Kasumi-1 (cell line): ENCODE measurements at regions not wholly inside any gene's neighbourhood (a gene's known extent, or its start where the extent isn't known, plus 50 kb on each side); places are given as distances from the start of the nearest gene placed in this dataset.
A peak's percentile ranks its signal among the peaks of the same experiment; 100 is the strongest.

Experiments used
- DNase-seq, 2 experiments: peaks; one replicate each; lab custom pipeline; 2025; lab: John Stamatoyannopoulos, UW

DNA sequence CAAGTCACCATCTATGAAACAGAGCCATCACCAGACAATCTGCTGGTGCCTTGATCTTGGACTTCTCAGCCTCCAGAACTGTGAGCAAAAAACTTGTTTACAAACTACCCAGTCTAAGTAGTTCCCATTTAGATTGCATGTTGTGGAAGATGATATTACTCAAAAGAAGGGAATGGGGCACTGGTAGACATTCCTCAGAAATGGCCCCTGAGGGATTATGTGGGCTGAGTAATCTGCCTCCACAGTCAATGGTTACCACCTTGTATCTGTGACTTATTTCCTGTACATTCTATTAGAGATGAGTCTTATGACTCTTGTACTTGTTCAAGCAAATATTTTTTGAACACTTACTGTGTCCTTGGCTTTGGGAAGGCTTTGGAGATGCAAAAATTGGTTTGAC lies 160.4 kb downstream of the NUP35 start:
- DNase-seq = no peak

DNA sequence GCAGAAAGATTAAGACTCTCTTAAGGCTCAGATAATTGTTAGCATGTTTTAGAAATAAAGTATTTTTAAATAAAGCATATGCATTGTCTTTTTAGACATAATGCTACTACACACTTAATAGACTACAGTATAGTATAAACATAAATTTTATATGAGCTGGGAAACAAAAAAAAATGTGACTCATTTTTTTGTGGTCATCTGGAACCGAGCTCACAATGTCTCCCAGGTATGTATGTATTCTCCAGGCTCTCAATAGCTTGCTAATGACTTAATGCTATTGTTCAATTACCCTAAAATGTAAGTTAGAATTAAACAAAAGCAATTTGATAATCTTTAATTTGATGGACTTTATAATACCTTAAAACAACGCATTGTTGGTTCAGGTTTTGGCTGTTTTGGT lies 167.2 kb downstream of the NUP35 start:
- DNase-seq = no peak

DNA sequence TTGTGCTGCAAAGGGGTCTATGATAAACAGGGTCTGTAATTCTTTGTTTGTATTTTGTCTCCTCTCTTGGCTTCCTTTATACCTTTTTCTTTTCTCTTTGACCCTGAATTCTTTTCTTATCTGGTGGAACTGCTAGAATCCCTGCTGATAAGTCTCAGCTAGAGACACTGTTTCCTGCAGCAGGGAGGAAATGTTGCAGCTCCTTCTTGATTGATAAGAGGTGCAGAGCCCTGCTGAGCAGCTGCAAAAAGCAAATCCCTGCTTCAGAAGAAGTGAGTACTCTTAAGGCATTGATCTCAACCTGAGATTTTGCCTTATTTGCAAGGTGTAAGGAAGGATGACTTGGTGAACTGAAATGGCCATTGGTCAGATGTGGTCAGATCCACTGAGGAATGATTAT lies 167.8 kb downstream of the NUP35 start:
- peak in 1 of 2 experiments; percentile 12 for DNase-seq

DNA sequence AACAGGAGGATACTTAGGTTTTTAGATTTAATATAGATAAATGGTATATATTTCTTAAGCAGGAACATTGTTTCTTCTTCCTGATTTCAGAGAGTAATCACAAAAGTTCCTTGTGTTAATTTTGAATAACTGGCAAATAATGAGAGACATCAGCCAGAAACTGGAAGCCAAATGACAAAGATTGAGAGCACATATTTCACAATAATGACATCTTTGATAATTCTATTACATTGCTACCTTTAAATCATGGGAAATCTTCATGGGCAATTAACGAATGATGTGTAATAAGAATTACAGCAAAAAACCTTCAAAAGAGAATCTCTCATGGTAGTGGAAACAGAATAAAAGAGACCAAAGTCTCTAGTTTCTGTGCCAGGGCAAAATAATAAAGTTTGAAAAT lies 215.1 kb downstream of the NUP35 start:
- DNase-seq = no peak

DNA sequence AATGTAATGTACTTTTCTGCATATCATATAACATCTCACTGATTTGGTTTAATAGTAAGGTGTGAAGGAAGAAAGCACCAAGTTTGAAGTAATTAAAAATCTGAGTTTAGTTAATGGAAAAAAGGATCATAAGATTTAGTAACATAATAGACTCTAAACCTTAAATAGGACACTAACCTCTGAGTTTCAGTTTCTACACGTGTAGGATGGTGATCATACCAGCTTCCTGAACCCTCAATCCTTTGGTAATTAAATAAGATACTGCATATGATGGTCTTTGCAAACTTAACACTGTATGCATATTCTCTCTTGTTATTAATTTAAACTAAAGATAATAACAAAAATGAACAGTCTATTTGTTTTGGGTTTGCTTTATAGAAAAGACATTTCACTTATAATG lies 216.8 kb downstream of the NUP35 start:
- DNase-seq = no peak

DNA sequence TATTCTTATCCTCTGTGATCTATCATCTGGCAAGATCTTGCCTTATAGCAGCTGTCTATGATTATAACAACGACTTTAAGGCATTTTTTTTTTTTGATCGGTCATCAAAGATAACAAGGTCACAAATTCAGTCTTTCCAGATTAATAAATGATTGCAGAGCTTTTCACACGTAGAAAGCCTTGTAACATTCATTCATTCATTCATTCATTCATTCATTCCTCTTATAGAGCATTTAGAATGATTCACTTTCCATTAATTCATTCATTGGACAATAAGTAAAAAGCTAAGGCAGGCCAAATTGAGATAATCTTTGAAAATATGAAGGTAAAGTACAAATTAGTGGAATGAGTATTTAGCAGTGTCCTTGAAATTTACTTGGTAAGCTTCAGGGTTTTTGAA lies 223.7 kb downstream of the NUP35 start:
- DNase-seq = no peak

DNA sequence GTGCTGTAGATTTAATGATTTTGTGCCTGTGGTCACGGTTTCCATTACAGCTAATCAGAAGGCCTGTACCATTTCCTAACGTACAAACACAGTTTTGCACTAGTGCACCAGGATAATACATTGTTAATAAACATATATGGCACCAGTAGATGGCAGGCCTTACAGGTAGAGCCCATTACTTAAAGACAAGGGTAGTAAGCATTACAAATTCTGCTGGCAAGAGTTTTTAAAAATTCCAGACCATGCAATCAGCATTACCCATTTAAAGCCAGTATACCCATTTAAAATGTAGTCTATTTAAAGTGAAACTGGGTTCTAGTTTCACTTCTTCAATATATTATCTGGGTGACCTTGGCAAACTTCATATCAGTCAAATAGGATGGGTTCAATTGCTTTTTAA lies 224.2 kb downstream of the NUP35 start:
- DNase-seq = no peak

DNA sequence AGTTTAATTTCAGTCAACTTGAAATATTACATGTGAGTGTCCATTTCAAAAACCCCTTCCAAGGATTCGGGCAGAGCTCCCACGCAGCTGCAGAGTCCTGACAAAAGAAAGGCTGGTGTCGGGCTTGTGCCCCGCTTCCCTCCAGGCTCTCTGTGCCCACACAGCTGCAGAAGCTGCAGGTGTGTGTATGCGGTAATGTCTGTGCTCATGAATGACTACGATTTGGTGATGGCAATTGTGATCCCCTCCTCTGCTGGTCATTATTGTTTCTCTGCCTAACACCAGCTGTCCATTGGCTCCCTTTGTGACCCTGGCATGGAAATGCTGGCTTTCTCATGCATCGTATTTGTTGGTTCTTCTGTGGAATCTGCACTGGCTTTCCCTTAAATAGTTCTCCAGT lies 224.8 kb downstream of the NUP35 start:
- DNase-seq = no peak

DNA sequence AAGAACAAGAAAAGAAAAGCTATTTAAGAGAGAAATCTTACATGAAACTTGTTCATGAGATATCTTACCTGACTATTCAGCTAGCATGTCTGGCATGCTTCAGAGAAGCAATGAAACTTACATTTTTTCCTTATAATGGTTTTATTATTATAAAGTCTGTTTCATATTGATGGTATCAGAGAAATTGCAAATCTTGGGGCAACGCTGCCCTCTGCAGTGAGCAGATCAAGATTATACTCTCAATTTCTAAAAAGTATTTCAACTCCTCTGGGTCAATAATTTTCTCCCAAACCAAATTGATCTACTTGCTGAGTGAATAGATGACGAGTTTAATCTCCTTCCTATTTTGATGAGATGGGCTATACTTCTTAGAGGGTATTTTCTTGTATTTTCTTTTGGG lies 235.6 kb downstream of the NUP35 start:
- DNase-seq = no peak

DNA sequence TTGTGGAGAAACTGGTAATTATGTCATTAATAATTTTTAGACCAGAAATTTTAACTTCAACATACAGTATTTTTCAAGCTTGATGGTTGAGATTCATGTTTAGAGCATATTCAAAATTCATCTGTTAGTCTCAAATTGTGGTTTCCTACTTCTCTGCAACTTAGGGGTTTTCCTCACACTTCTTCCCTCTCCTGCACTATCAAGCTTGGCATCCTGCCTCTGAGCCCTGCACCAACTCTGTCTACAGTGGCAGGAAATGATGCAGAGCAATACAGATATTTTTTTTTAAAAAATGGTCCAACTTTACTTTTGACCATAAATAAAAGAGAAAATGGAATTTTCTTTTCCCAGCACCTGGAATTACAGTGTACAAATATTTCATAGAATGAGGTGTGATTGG lies 247.3 kb downstream of the NUP35 start:
- peak; percentile 77 to 85 for DNase-seq

DNA sequence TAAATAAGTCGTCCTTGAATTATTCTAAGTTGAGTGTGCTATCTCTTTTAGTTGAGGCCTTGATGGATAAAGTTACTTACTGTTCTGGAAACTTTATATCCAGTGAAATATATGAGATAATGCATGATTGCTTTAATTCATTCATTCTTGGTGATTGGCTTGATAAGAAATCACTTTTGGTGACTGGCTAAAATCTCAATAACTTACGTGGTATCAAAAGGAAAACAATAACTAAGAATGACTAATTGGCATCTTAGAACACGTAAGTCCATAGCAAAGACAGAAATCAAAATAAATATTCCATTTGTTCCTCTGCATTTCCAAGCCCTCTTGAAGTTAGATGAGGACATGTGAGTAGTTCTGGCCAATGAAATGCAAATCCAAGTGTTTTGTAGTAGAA lies 251.6 kb downstream of the NUP35 start:
- DNase-seq = no peak

DNA sequence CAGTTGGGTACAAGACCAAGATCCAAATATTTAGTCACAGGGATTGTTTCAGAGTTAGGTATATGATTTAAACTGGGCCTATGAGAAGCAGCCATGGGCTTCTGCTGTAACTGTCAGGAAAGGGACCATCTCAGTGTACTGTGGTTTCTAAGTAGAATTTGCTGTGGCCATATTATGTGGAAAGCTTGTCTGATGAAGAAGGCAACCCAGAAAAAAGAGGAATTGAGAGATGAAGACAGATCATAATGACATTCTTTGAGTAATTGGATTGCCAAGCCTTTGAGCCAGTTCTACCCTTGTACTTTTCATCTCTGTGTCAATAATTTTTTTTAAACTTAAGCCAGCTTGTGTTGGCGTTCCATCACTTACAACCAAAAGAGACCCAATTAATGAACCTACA lies 259.6 kb downstream of the NUP35 start:
- no peak for DNase-seq

DNA sequence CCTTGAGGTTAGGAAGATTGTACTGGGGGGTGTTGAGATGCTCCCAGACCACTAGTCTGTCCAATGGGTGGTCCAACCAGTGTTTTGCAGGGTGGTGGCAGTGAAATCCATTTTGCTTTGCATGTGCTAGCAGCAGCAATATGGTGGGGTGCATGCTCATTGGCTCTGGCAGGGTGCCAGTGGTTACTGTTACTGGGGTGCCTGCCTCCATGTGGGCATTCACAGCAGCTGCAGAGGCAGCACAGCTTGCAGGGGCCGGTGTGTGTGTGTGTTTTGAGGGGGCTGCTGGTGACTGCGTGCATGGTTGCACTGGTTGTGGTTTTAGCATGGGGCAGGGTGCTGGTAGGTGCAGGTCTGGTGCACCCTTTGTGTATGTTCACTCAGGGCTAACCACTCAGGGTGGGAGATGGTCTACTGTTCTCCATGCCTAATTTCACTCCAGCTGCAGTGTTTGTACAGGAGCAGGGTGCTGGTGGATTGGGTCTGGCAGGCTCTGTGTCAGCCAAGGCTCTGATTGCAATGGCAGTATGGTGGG lies 265.4 kb downstream of the NUP35 start:
- no peak for DNase-seq

DNA sequence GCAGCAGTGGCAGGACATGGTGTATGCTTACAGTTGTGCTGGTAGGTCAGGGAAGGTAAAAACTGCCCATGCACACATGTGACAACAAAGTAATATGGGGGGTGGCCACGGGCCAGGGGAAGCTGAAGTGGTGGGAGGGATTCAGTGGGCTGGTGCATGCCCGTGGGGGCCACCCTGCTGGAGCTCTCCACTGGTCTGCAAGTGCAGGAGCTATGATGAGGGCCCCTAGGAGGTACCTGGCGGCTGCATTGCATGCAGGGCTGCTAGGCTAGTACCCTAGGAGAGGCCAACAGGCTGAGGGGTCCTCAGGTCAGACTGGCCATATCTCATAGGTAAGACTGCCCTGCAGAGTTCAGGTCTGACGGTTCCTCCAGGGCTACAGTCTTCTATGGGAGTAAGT lies 265.9 kb downstream of the NUP35 start:
- DNase-seq = no peak

DNA sequence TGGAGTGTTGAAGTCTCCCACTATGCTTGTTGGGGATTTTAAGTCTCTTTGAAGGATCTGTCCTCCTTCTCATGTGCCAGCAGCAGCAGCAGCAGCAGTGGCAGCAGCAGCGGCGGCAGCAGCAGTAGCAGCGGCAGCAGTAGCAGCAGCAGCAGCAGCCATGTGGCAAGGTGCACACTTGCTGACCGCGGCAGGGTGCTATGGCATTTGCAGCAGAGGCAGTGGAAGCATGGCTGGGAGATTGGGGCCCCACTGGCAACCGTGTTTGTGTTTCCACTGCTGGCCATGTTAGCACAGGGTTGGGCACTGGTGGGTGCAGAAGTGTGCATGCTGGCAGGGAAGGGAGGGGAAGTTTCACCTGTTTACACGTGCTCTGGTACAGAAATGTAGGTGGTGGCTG lies 280.1 kb downstream of the NUP35 start:
- no peak for DNase-seq

DNA sequence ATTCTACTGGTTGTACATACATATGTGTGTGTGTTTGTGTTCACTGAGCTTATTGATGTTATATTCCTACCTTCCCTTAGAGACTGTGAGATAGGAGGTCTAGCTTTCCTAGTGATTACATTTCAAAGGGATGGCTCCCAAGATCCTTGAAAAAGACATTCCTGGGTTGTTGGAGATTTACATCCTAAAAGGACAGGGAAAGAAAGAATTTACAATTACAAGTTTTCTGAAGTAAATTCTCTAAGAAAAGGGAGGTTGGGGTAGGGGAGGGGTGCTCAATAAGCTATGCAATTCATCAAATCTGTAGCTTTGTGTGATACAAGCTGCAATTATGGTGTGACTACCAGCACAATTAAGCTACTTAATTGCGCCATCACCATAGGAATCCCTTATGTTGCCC lies 284.3 kb downstream of the NUP35 start:
- no peak for DNase-seq

DNA sequence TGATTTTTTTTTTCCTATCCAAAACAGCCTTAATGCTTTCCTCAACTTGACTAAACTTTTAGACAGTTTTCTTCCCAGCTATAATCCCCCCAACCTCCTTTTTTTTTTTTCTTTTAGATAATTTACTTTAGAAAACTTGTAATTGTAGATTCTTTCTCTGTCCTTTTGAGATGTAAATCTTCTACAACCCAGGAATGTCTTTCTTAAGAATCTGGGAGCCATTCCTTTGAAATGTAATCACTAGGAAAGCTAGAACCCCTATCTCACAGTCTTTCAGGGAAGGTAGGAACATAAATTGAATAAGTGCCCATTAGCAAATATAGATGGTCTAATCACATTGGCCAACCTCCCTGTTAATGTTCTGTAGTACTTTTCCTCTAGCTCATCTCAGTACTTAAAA lies 285.4 kb downstream of the NUP35 start:
- no peak for DNase-seq

DNA sequence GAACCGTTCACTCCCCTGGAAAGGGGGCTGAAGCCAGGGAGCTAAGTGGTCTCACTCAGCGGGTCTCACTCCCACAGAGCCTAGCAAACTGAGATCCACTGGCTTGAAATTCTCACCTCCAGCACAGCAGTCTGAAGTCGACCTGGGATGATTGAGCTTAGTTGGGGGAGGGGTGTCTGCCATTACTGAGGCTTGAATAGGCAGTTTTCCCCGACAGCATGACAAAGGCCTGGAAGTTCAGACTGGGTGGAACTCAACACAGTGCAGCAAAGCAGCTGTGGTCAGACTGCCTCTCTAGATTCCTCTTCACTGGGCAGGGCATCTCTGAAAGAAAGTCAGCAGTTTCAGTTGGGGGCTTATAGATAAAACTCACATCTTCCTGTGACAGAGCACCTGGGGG lies 292.5 kb downstream of the NUP35 start:
- no peak for DNase-seq

DNA sequence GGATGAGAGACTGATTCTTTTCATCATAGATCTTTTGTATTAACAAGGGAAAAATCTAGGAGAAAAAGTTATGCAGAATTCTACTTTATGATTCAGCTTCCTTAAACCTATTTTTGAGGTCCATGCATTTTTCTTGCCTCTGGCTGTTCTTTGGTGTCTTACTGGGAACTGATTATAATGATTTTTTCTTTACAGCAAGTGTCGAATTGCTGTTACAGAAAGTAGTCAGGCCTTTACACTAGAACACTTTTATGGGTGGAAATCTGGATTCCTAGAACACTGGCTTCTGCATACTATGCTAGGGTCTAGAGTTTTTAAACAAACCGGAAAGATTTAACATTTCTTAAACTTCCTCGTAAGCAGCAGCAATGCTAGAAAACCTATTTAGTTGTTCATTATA lies 302.6 kb downstream of the NUP35 start:
- DNase-seq = no peak

DNA sequence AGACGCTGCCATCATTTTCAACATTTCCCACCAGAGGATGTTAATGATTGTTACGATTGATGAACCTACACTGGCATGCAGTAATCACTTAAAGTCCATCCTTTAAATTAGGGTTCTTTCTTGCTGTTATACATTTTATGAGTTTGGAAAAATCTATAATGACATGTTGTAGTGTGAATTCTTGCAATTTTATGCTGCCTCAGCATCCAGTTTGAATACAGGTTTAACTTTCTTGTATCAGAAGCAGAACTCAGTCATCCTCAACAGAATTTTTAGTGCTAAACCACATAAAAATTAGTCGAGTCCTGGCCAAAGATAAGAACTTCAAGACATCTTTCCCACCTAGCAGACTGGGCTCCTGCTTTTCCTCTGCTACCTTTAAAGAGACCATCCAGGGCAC lies 303.3 kb downstream of the NUP35 start:
- DNase-seq = no peak

DNA sequence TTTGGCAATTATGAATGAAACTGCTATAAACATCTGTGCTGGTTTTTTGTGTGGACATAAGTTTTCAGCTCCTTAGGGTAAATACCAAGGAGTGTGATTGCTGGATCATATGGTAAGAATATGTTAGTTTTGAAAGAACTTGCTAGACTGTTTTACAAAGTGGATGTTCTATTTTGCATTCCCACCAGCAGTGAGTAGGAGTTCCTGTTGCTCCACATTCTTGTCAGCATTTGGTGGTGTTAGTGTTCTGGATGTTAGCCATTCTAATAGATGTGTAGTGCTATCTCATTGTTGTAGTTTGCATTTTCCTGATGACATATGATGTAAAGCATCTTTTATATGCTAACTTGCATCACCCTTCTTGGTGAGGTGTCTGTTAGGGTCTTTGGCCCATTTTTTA lies 304.6 kb downstream of the NUP35 start:
- no peak for DNase-seq

DNA sequence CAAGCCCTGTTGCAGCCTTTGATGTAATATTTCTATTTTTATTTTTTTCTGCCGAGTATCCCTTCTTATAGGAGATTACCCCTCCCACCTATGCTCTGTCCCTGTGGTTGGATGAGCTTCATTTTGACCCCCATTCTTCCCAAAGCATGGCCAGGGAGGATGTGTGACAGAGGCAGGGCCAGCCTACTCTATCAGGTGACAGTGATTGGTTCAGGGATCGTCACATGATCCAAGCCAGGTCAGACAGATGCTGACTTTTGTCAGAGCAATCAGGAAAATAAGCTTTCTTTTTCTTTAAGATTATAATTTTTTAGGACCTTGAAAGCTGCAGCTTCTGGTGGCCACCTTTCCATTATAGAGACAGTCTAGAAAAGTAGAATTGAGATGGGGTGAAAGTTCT lies 314.3 kb downstream of the NUP35 start:
- DNase-seq = no peak

DNA sequence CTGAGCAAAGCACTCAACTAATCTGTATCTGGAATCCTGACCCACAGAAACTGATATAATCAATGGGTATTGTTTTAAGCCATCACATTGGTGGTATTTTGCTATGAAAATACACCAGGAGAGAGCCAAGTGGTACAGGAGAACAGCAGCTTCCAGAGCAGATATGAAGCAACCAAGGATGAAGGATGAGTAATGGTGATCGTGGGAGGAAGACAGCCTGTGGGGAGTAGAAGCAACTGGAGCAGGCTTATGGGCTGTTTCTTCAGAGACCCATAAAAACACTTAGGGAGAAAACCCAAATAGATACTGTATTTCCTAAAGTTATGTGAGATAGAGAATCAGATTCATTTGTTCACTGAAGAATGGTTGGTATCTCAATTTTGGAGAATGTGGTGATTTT lies 330.8 kb downstream of the NUP35 start:
- DNase-seq = no peak

DNA sequence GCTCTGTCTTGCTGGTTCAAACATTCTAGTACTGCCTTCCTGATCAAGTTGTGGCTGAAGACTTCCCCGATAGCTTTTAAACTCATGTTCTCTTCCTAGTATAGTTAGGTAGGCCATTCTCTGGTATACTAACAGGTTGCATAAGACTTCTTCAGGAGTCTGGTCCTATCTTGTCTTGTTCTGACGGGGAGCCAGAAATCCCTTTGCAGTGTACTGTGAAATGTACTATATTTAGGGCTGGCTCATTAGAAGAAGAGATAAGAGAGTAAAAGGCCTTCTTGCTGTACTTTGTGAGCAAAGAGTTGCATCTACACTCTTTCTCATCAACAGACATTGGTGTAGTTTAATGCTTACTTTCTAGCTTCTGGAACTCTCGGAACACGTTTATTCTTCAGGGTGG lies 331.9 kb downstream of the NUP35 start:
- no peak for DNase-seq

DNA sequence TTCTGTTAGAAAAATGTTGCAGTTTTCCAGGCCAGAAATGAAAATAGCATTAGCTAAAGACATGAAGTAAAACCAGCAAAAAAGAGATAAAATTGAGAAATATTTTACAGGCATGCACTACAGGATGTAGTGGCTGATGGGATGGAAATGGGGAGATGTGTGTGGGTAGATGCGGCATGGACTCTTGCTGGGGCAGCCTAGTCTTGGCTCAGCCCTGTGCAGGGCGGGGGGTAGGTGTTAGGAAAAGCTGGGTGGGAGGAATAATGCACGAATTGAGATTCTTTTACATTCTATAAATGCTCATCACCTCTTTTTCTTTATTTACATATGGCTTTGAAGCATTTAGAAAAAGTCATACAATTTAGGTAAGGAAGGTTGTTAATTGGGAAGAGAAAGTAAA lies 334.2 kb downstream of the NUP35 start:
- DNase-seq = no peak
